ENCODE measurements at regions not wholly inside any gene's neighbourhood (a gene's known extent, or its start where the extent isn't known, plus 50 kb on each side); places are given as distances from the start of the nearest gene placed in this dataset.

GRCh38 chr1:5427026-5427613, 565.1 kb downstream of the NPHP4 start:
- Histone ChIP-seq H3K36me3 (ENCODE audit: control insufficient read depth, insufficient read depth, low read length) (no peaks in the 10 kb centered on the region), H3K4me1 (ENCODE audit: control insufficient read depth, insufficient read depth, low read length, poor library complexity, severe bottlenecking) (peaks cover 14% of the 10 kb centered on the region), H3K4me3 (ENCODE audit: extremely low read depth, insufficient read depth, low read length, poor library complexity, severe bottlenecking) (no peak overlapping the region), H3K27ac (ENCODE audit: low read depth, low read length, severe bottlenecking) (no peak overlapping the region), H3K9me3 (ENCODE audit: control insufficient read depth, low read length) (no peaks in the 10 kb centered on the region)
- WGBS, 2 experiments (ENCODE audit: insufficient coverage in 2 of 2): 91 to 97% methylated on average over 8 of the region's 9 CpGs

GRCh38 chr1:5424802-5425703, 567.2 kb downstream of the NPHP4 start:
- no peaks in the 10 kb centered on the region for H3K9me3 ChIP-seq (ENCODE audit: control insufficient read depth, low read length)
- H3K4me1 ChIP-seq (ENCODE audit: control insufficient read depth, insufficient read depth, low read length, poor library complexity, severe bottlenecking): peaks cover 14% of the 10 kb centered on the region
- whole genome bisulfite sequencing, 2 experiments (ENCODE audit: insufficient coverage in 2 of 2): 11 to 18% methylated on average over 10 to 12 of the region's 19 CpGs
- H3K36me3 ChIP-seq (ENCODE audit: control insufficient read depth, insufficient read depth, low read length): no peaks in the 10 kb centered on the region
- H3K4me3 ChIP-seq (ENCODE audit: extremely low read depth, insufficient read depth, low read length, poor library complexity, severe bottlenecking): no peak overlapping the region
- H3K27ac ChIP-seq (ENCODE audit: low read depth, low read length, severe bottlenecking): peak overlapping the region; percentile 16

GRCh38 chr1:5423109-5423508, 569.1 kb downstream of the NPHP4 start:
- WGBS, 2 experiments (ENCODE audit: insufficient coverage in 2 of 2): 63 to 65% methylated on average over 7 to 9 of the region's 10 CpGs
- H3K27ac ChIP-seq (ENCODE audit: low read depth, low read length, severe bottlenecking): no peak overlapping the region
- H3K4me1 ChIP-seq (ENCODE audit: control insufficient read depth, insufficient read depth, low read length, poor library complexity, severe bottlenecking): peaks cover 11% of the 10 kb centered on the region
- H3K36me3 ChIP-seq (ENCODE audit: control insufficient read depth, insufficient read depth, low read length): no peaks in the 10 kb centered on the region
- no peak overlapping the region for H3K4me3 ChIP-seq (ENCODE audit: extremely low read depth, insufficient read depth, low read length, poor library complexity, severe bottlenecking)
- no peaks in the 10 kb centered on the region for H3K9me3 ChIP-seq (ENCODE audit: control insufficient read depth, low read length)

GRCh38 chr1:5419501-5419900, 572.7 kb downstream of the NPHP4 start:
- H3K4me3 ChIP-seq (ENCODE audit: extremely low read depth, insufficient read depth, low read length, poor library complexity, severe bottlenecking): no peak overlapping the region
- 87% methylated on average over 4 of the region's 4 CpGs for WGBS, 2 experiments (ENCODE audit: insufficient coverage in 2 of 2)
- H3K4me1 ChIP-seq (ENCODE audit: control insufficient read depth, insufficient read depth, low read length, poor library complexity, severe bottlenecking): peaks cover 3% of the 10 kb centered on the region
- H3K9me3 ChIP-seq (ENCODE audit: control insufficient read depth, low read length): no peaks in the 10 kb centered on the region
- H3K36me3 ChIP-seq (ENCODE audit: control insufficient read depth, insufficient read depth, low read length): no peaks in the 10 kb centered on the region
- no peak overlapping the region for H3K27ac ChIP-seq (ENCODE audit: low read depth, low read length, severe bottlenecking)

- no peaks in the 10 kb centered on the region for H3K36me3 ChIP-seq (ENCODE audit: control insufficient read depth, insufficient read depth, low read length)
- WGBS, 2 experiments (ENCODE audit: insufficient coverage in 2 of 2): 93 to 100% methylated on average over 2 of the region's 2 CpGs
- H3K27ac ChIP-seq (ENCODE audit: low read depth, low read length, severe bottlenecking): no peak overlapping the region
- no peaks in the 10 kb centered on the region for H3K4me1 ChIP-seq (ENCODE audit: control insufficient read depth, insufficient read depth, low read length, poor library complexity, severe bottlenecking)
- H3K9me3 ChIP-seq (ENCODE audit: control insufficient read depth, low read length): no peaks in the 10 kb centered on the region
- H3K4me3 ChIP-seq (ENCODE audit: extremely low read depth, insufficient read depth, low read length, poor library complexity, severe bottlenecking): no peak overlapping the region
Measured at GRCh38 chr1:5416518-5416917, 575.7 kb downstream of the NPHP4 start.

- no peaks in the 10 kb centered on the region for H3K9me3 ChIP-seq (ENCODE audit: control insufficient read depth, low read length)
- no peaks in the 10 kb centered on the region for H3K4me1 ChIP-seq (ENCODE audit: control insufficient read depth, insufficient read depth, low read length, poor library complexity, severe bottlenecking)
- H3K27ac ChIP-seq (ENCODE audit: low read depth, low read length, severe bottlenecking): no peak overlapping the region
- 90 to 94% methylated on average over 4 of the region's 7 CpGs for WGBS, 2 experiments (ENCODE audit: insufficient coverage in 2 of 2)
- H3K36me3 ChIP-seq (ENCODE audit: control insufficient read depth, insufficient read depth, low read length): no peaks in the 10 kb centered on the region
- no peak overlapping the region for H3K4me3 ChIP-seq (ENCODE audit: extremely low read depth, insufficient read depth, low read length, poor library complexity, severe bottlenecking)
Measured at GRCh38 chr1:5415606-5416005, 576.6 kb downstream of the NPHP4 start.

- Histone ChIP-seq H3K27ac (ENCODE audit: low read depth, low read length, severe bottlenecking) (no peak overlapping the region), H3K36me3 (ENCODE audit: control insufficient read depth, insufficient read depth, low read length) (no peaks in the 10 kb centered on the region), H3K9me3 (ENCODE audit: control insufficient read depth, low read length) (no peaks in the 10 kb centered on the region), H3K4me3 (ENCODE audit: extremely low read depth, insufficient read depth, low read length, poor library complexity, severe bottlenecking) (no peak overlapping the region), H3K4me1 (ENCODE audit: control insufficient read depth, insufficient read depth, low read length, poor library complexity, severe bottlenecking) (no peaks in the 10 kb centered on the region)
- WGBS, 2 experiments (ENCODE audit: insufficient coverage in 2 of 2): 87 to 90% methylated on average over 2 to 3 of the region's 4 CpGs
Measured at GRCh38 chr1:5410652-5411051, 581.6 kb downstream of the NPHP4 start.

GRCh38 chr1:5408401-5408800, 583.8 kb downstream of the NPHP4 start:
- H3K27ac ChIP-seq (ENCODE audit: low read depth, low read length, severe bottlenecking): no peak overlapping the region
- H3K36me3 ChIP-seq (ENCODE audit: control insufficient read depth, insufficient read depth, low read length): no peaks in the 10 kb centered on the region
- no peaks in the 10 kb centered on the region for H3K9me3 ChIP-seq (ENCODE audit: control insufficient read depth, low read length)
- H3K4me1 ChIP-seq (ENCODE audit: control insufficient read depth, insufficient read depth, low read length, poor library complexity, severe bottlenecking): no peaks in the 10 kb centered on the region
- no peak overlapping the region for H3K4me3 ChIP-seq (ENCODE audit: extremely low read depth, insufficient read depth, low read length, poor library complexity, severe bottlenecking)
- 100% methylated on average over 1 of the region's 1 CpG; no CpG with 5 or more reads in 1 of the 2 experiments for WGBS, 2 experiments (ENCODE audit: insufficient coverage in 2 of 2)

GRCh38 chr1:5405263-5405662, 587.0 kb downstream of the NPHP4 start:
- no peak overlapping the region for H3K27ac ChIP-seq (ENCODE audit: low read depth, low read length, severe bottlenecking)
- WGBS, 2 experiments (ENCODE audit: insufficient coverage in 2 of 2): 73 to 100% methylated on average over 1 to 2 of the region's 3 CpGs
- H3K36me3 ChIP-seq (ENCODE audit: control insufficient read depth, insufficient read depth, low read length): no peaks in the 10 kb centered on the region
- no peaks in the 10 kb centered on the region for H3K9me3 ChIP-seq (ENCODE audit: control insufficient read depth, low read length)
- no peaks in the 10 kb centered on the region for H3K4me1 ChIP-seq (ENCODE audit: control insufficient read depth, insufficient read depth, low read length, poor library complexity, severe bottlenecking)
- H3K4me3 ChIP-seq (ENCODE audit: extremely low read depth, insufficient read depth, low read length, poor library complexity, severe bottlenecking): no peak overlapping the region

GRCh38 chr1:5404412-5405203, 587.6 kb downstream of the NPHP4 start:
- 86 to 100% methylated on average over 1 to 4 of the region's 7 CpGs for WGBS, 2 experiments (ENCODE audit: insufficient coverage in 2 of 2)
- no peaks in the 10 kb centered on the region for H3K36me3 ChIP-seq (ENCODE audit: control insufficient read depth, insufficient read depth, low read length)
- no peak overlapping the region for H3K4me3 ChIP-seq (ENCODE audit: extremely low read depth, insufficient read depth, low read length, poor library complexity, severe bottlenecking)
- no peaks in the 10 kb centered on the region for H3K9me3 ChIP-seq (ENCODE audit: control insufficient read depth, low read length)
- H3K4me1 ChIP-seq (ENCODE audit: control insufficient read depth, insufficient read depth, low read length, poor library complexity, severe bottlenecking): no peaks in the 10 kb centered on the region
- no peak overlapping the region for H3K27ac ChIP-seq (ENCODE audit: low read depth, low read length, severe bottlenecking)

Data from mesodermal cell (in vitro differentiated cells).